ENCODE measurements at regions not wholly inside any gene's neighbourhood (a gene's known extent, or its start where the extent isn't known, plus 50 kb on each side); places are given as distances from the start of the nearest gene placed in this dataset.

DNA sequence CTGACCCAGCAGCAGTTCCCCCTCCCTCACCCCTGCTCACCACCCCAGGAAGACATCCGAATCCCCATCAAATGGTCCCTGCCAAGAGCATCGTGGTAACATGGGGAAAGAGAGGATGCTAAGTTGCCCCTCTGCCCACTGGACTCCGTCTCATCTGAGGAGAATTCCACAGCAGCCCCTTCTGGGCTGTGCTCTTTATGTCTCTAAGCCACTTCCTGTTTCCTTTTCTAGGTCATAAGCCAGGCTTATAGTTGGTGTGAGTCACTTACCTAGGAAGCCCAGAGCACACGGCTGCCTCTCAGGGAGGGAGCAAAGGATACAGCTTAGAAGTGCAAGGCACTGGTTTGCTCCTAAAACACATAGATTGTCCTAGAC is 76.0 kb downstream of the VCPKMT start:
- no peak for DNase-seq

DNA sequence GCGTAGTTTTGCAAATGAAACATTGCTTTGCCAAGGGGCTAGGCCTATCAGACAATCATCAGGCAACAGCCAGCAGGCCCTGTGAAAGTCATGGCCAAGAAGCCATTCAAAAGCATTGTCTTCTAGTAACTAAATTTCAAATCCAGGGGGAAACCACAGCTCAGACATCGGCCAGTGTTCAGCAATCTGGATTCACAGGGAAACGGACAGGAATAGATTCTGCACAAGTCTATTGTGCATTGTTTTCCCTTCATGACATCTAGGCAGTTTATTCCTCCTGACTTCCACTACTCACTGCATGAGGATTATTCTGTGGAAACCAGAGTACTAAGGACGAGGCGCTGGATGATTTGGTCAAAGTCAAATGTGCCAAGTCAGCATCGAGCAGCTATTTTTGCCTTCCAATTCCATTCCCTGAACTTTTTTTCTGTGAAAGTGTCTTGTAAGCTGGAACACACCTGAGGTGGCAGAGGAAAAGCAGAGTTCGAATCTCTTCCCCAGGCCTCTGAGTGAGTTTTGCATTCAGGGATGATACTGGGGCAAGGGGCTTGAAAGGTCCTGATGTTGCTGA is 75.4 kb downstream of the VCPKMT start:
- no peak for DNase-seq

DNA sequence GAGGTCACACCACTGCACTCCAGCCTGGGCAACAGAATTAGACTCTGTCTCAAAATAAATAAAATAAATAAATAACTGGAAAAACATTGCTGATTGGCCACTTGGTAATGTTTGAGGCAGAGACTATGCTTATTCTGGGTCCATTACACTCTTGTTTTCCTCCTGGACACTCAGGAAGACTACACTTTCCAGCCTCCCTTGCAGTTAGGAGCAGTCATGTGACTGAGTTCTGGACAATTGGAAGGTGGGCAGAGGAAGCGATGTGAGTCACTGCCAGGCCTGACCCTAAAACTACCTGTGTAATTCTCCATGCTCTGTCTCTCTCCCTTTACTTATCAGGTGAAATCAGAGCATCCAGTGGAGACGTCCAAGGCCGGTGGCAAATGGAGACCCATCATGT is 74.4 kb downstream of the VCPKMT start:
- no peak for DNase-seq

DNA sequence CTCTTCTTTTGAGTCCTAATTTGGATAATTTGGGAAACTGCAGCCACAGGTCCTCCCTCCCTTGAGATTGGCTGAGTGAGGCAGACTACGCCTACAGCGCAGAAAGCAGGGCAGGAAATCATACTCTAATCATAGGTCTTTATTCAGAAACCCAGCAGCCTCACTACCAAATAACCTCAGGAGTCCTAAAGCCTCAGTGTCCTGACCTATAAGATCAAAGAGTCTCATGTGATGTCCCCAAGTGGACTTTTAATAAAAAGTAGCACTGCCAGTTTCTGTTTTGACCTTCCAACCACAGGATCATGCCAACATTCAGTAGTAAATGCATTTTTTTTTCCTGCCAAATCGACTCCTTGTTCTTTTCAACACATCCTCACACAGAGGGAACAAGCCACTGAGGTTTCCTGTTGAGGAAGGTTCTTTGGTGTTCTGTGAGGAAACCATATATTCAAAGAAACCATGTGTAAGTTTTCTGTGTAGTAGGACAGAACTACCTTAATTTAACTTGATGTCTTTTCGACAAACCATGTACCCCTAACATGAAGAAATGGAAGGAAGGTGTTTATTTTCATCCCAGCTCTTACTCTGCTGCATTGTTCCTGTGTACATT is 72.2 kb downstream of the VCPKMT start:
- no peak for DNase-seq

DNA sequence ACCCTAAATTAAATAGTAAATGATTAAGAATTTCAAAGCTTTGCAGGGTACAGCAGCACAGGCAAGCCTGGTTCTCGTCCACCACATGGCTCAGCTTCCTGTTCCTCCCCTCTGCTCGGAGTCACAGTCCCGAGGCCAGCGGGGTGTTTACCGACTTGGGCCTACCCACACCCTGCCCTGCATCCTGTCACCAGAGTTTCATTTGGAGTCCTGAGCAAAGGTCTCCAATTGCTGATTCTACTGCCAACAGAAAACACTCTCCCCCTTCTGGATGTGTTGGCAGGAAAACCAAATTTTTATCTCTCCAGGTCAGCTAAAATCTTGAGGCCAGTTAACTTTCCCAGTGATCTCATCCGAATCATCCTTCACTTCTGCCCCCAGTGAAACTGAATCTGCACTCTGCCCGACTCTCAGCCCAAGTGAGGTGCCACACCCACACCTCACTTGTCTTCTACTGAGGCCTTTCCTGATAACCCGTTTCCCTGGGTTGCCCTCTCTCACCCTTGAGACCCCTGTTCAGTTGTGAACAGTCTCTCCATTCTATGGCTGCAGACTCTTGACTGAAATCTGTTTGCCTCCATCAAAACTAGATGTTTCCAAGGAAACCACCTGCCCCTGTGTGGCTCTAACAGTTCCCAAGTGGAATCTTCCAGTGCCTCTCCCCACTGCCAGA is 71.2 kb downstream of the VCPKMT start:
- DNase-seq, result no peak

DNA sequence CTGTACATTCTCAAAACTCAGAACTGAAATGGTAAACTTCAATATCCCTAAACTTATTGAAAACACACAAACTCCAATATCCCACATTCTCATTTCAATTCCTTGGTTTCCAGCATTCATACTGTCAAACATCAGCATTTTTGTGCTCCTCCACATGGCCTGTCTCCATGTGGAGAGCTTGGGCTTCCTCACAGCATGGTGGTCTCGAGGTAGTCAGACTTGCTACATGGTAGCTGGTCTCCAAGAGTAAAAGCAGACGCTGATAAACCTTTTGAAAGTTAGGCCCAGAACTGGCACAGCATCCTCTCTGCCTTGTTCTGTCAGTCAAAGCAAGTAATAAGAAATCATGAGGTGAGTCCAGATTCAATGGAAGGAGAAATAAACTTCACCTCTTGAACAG is 70.5 kb downstream of the VCPKMT start:
- no peak for DNase-seq

DNA sequence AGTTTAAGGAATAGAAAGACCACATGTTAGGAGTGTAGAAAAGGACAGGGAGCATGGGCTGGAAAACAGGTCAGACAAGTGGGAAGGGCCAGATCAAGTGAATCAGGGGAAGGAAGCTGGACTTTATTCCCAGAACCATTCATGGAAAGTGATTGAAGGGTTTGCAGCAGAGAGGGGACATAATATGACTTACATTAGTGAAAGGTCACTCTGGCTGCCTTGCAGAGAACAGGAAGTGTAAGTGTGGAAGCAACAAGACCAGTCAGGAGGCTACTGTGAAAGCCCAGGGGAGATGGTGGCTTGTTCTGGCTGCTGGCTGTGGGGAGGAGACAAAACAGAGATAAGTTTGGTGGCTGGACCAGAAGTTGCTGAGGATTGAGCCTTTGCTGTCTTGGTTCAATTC is 69.1 kb downstream of the VCPKMT start:
- no peak for DNase-seq

DNA sequence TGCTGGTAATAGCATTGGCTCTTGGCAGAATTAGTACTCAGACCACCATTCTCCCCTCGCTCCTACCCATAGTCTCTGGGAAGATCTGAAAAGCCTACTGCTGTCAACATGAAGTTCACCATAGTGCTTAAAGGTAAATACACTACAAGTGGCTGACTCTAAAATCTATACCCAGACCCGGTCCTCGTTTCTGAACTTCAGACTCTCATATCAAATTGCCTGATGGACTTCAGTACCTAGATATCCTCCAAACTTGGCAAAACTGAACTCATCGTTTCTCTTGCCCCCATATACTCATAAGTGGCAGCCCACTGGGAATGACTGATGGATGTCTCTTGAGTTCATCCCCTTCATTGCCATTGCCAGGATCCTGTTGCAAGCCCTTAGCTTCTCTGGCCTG is 67.3 kb downstream of the VCPKMT start:
- no peak for DNase-seq

DNA sequence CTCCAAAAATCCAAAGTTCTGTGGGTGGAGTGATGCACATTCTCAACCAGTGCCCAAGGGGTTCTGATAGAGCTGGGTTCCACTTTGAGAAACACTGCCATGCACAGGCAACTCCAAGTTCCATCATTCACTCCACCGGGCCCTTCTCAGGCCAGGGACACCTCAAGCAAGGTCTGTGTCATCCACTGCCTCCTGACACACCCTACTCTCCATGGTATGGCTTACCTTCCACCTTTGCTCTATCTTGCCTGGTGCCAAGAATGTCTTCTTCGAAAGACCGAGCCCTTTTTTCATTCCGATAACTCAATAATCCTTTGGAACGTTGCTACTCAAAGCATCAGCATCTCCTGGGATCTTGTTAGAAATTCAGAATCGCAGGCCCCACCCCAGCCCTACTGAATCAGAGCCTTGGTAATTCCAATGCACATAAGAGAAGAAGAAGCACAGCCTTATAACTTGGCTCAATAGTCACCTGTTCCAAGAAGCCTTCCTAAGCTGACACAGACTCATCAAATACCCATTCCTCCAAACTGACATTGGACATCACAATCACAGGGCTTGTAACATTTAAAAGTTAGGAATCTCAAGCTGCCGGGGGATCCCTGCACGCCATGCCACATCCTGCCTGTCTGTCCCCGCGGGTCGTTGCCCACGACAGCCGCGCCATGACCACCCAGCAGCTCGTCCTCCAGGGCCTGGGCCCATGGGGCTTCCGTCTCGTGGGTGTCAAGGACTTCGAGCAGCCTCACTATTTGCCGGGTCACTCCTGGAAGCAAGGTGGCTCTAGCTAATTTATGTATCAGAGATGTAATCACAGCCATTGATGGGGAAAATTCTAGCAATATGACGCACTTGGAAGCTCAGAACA is 66.4 kb downstream of the VCPKMT start:
- DNase-seq, result no peak

DNA sequence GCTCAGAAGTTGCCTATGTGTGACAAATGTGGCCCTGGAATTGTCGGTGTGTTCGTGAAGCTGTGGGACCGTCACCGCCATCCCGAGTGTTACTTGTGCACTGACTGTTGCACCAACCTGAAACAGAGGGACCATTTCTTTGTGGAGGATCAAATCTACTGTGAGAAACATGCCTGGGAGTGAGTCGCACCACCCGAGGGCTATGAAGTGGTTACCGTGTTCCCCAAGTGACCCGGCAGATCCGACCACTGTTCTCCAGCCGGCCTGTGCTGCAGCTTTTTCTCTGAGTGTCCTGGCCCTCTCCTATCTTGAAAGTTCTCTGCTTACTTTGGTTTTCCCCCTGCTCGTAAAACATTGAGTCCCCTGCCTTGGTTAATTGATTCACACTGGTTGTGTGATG is 65.3 kb downstream of the VCPKMT start:
- DNase-seq, result no peak

DNA sequence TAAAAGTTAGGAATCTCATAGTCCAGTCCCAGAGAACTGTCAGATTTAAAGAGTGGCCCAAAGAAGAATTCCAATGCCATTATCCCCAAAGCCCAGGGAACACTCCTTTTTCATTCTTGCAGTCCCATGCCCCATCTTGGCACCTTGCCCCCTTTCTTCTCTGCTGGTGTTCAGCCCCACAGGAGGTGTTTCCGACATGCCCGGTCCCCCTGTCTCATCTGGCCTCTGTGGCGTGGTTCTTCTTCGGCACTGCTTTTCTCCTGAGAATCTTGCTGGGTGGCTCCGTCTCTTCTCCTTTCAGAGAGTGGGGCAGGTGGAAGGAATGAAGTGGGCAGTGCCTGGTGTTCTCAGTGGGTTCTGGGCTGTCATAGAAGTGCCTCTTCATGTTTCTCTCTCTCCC is 64.7 kb downstream of the VCPKMT start:
- DNase-seq, result no peak

DNA sequence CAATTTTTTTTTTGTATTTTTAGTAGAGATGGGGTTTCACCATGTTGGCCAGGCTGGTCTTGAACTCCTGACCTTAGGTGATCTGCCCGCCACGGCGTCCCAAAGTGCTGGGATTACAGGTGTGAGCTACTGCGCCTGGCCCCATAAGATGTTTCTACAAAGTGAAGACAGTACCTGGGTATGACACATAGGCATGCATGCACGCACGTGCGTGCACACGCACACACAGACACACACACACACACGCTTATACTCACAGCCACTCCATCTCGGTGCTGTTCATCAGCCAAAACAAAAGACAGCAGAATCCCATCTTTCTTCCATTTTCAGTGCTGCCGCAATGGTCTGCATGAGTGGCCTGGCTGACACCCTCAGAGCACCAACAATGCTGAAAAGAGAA is 63.9 kb downstream of the VCPKMT start:
- DNase-seq, result no peak

DNA sequence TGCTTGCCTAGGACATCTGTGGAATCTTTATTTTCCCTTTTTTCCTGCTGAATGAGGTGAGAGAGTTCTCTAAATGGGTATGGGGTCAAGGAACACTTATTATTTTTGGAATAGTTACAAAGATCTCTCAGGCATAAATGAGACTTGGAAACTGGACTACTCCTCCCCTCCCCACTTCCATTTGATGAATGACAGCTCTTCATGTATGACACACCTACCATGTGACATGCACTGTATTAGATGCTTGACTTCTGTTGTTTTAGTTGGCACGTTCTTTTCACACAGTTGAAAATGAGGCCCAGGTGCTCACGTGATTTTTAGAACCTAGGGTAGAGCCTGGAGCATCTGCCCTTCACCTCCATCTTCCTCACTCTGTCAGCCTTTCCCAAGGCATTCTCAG is 62.4 kb downstream of the VCPKMT start:
- no peak for DNase-seq

DNA sequence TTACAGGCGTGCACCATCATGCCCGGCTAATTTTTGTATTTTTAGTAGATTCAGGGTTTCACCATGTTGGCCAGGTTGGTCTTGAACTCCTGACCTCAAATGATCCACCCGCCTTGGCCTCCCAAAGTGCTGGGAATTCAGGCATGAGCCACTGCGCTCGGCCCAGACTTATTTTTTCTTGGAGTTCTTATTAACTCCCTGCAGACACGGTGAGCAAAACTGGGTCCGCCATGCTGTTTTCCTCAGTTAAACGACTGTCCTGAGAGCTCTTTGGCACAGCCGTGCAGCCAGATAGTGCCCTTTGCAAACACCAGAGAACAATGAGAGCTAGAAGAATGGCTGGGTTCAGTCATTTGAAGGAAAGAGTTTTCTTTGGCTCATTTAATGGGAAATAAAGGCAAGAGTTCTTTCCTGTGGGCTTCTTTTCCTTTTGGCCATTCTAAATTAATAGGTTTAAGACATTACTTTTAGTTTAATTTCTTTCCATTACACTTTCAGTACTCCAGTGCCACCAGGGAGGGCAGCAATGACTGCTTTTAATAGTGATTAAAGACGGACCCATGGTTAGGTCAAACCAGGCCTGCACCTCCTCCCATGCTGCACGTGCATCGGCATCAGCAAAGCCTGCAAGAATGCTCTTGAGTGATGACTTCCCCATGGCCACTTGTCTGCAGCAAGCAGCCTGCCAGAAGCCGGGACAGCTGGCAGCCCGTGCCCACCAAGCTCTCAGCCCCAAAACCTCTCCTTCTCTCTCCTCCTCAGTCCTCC is 60.7 kb downstream of the VCPKMT start:
- DNase-seq, result no peak

DNA sequence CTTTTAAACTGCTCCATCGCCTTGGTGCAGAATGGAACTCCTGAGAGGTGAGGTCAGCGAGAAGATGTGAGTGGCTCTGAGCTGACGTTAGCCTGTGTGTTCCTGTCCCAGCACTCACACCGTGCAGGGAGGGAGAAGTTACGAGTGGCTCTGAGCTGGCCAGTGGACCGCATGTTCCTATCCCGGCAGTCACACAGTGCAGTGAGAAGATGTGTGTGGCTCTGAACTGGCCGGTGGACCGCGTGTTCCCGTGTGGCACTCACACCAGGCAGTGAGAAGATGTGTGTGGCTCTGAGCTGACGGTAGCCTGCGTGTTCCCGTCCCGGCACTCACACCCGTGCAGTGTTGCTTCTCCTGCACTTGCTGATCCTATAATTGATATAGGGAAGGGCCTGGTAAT is 59.9 kb downstream of the VCPKMT start:
- peak; percentile 32 for DNase-seq

DNA sequence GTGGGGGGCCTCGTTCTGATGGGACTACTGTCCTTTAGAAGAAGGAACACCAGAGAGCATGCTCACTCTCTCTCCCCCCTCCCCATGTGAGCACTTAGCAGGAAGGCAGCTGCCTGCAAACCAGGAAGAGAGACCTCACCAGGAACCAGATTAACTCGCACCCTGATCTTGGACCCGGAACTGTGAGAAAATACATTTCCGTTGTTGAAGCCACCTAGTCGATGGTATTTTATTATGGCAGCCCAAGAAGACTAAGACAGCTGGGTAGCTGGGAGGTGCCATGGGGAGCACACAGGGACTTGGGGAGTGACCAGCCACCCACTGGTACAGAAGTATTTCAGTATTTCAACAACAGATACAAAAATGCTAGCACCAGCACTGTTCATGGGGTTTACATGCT is 59.0 kb downstream of the VCPKMT start:
- no peak for DNase-seq

DNA sequence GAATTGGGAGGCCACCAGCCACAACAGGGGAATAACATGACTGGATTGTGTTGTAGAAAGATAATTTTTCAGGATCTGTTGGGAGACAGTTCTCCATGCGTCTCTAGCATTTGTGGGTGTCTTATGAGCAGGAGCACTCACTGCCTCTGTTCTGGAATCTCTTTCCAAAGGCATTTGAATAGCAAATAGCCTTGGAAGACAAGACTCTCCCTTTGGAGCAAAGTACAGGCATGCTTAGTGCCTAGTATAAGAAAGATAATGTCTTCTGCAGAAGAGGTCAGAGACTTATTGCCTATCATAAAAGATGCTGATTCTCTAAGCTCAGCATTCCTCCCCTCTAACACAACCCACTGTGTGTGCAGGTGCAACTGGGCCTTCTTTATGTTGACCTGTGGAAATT is 58.3 kb downstream of the VCPKMT start:
- DNase-seq, result no peak

Measured in retina (tissue), 1 donor.